ENCODE measurements at regions not wholly inside any gene's neighbourhood (a gene's known extent, or its start where the extent isn't known, plus 50 kb on each side); places are given as distances from the start of the nearest gene placed in this dataset.
"Not testable (repeated sequence)": the region's sequence is repeated elsewhere in the genome, so short reads cannot be mapped to it uniquely, and the experiment has no call there.

DNA sequence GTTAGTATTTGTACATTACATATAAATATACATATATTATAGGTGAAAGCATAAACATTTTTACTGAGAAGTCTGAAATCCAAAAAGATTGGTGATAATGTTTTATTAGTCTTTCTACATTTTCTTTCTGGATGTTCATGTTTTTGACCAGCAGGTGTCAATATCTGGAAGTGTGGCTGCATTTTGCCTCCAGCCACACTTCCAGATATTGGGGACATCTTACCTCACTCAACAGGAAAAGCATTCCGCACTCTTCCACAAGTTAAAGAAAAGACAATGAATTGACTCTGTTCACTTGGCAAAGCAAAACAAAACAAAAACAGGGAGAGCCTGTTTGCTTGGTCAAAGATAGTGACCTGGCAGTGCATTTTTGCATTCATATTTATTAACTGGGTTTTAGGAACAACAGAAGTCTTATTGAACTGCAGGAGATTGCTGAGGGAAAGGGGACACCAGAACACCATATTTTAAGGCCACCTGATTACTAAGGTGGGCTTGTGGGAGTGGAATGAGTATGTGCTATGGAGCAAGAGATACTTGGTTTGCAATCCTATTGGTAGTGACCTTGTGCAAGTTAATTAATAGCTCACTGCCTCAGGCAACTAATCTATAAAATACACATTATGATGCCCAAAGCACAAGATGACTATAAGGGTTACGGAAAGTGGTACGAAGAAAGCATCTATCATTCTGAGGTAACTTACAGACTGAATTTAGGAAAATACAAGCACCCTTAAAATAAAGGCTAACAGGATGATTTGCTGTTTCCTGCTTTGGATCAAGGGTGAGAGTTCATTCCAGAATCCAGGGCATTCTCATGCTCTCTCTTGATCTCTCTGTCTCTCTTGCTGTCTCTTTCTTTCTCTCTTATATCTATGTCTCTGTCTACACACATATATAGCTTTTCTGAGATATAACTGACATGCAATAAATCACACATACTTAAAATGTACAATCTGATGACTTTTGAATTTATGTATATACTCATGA is 389.9 kb upstream of the EMCN start:
- DNase-seq (ENCODE audit: low read depth in 2 of 3, low spot score in 1 of 3), result no peak

DNA sequence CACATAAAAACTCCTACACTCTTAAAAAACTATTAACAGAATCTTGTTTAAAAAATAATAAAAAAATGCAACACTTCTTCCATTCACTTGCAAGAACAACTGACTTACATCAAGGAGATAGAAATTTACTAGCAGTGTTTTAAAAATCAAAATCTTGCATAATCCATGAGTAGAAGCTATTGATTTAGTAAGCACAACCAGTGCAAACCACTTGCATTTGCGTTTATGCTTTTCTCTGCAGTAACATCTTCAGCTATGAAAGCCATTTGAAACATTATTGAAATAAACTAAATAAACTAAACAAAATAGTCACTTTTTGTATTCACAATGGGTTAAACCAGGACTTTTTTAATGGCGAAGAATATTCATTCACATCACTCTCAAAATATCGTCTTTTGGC is 389.2 kb upstream of the EMCN start:
- DNase-seq (ENCODE audit: low read depth in 2 of 3, low spot score in 1 of 3), result no peak

DNA sequence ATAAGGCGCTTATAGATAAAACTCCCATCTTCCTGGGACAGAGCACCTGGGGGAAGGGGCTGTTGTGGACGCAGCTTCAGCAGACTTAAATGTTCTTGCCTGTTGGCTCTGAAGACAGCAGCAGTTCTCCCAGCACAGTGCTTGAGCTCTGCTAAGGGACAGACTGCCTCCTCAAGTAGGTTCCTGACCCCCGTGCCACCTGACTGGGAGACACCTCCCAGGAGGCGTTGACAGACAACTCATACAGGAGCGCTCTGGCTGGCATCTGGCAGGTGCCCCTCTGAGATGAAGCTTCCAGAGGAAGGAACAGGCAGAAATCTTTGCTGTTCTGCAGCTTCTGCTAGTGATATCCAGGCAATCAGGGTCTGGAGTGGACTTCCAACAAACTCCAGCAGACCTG is 383.1 kb upstream of the EMCN start:
- DNase-seq (ENCODE audit: low read depth in 2 of 3, low spot score in 1 of 3), result not testable (repeated sequence)

DNA sequence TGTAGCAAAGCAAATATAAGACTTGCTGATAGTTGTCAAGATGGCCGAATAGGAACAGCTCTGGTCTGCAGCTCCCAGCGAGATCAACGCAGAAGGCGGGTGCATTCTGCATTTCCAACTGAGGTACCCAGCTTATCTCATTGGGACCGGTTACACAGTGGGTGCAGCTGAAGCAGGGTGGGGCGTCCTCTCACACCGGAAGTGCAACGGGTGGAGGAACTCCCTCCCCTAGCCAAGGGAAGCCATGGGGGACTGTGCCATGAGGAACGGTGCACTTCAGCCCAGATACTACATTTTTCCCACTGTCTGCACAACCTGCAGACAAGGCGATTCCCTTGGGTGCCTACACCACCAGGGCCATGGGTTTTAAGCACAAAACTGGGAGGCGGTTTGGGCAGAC is 382.3 kb upstream of the EMCN start:
- DNase-seq (ENCODE audit: low read depth in 2 of 3, low spot score in 1 of 3), result no peak

DNA sequence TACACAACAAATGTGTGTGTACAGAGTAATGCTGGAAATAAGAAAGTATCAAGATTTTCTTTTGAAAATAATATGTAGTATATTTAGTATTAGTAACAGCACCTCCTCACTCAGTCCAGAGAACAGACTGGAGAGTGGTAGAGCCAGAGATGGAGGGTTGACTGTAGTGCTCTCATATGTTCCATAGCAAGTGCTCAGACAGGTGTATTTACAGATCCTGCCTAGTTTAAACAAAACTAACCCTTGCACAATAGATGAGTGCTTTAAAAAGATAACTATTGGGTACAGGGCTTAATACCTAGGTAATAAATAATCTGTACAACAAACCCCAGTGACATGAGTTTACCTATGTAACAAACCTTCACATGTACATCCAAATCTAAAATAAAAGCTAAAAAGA is 381.0 kb upstream of the EMCN start:
- no peak for DNase-seq (ENCODE audit: low read depth in 2 of 3, low spot score in 1 of 3)

DNA sequence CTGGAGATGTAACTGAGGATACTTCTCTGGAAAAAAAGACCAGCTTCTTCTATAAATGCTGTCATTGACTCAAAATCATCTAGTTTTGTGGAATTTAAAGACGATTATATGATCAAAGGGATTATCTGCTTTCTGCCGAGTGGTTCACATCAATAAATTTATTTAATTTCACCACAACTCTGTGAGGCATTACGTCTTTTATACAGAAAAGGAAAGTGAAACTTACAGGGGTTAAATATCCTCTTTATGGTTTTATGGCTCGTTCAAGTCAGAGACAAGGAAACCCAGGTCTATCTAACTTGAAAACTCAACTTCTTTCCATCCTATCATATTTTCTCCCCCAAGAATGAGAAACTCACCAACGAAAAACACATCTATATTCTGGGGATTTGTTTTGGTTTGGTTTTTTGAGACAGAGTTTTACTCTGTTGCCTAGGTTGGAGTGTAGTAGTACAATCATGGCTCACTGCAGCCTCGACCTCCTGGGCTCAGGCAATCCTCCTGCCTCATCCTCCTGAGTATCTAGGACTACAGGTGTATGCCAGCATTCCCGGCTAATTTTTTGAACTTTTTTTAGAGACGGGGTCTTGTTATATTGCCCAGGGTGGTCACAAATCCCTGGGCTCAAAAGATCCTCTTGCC is 377.9 kb upstream of the EMCN start:
- DNase-seq (ENCODE audit: low read depth in 2 of 3, low spot score in 1 of 3), result no peak

DNA sequence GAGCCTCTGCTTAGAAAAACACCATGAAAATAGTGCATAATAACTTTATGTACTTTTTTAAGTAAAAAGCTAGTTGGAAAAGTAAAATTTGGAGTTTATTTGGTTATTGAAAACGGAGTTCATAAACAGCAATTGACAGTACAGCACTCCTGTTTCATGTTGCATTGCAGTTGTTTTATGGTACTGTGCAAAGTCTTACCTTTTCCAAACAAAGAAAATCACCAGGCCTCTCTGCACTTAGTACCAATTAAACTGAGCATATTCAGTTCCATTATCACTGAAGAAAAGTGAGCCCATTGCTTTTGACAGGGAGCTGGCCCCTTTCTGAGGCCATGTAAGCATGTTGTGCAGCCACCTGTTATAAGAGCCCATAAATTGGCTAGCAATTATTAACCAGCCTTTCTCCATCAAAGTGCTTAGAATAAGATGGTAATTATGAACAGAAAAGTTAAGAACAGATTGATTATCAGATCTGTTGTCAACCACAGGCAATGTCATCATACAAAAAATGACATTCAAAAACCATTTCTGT is 376.6 kb upstream of the EMCN start:
- DNase-seq (ENCODE audit: low read depth in 2 of 3, low spot score in 1 of 3), result no peak

DNA sequence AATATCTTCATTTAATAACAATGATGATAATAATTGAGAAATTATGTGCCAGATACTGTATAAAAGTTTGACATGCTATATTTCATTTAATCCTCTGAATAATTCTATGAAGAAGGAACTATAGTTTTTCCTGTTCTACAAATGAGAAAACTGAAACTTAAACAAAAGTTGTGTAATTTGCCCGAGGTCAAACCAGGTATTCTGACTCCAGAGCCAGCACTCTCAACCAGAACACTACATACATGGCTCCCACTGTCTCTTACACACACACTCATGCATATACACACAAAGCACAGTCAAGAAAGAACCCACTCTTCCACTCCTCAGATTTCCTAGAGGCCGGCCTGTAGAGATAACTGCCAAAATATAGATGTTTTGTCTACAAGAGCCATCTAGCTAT is 374.0 kb upstream of the EMCN start:
- DNase-seq (ENCODE audit: low read depth in 2 of 3, low spot score in 1 of 3), result no peak

DNA sequence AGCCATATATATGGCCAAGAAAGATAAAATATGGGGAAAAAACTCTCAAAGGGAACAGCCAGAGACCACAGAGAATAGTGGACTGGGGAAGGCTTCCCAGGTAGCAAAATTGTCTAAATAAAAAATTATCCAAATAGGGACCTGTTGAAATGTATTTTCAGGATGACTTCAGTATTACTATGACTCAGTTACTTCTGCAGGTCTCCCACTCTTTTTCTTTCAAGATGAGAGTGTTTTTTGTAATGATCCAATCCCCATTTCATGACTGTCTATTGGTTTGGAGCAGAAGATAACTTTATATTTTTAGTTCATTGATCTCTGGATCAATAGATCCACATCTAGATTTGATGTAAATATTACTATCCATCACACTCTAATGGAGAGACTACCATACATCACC is 372.1 kb upstream of the EMCN start:
- DNase-seq (ENCODE audit: low read depth in 2 of 3, low spot score in 1 of 3), result no peak

DNA sequence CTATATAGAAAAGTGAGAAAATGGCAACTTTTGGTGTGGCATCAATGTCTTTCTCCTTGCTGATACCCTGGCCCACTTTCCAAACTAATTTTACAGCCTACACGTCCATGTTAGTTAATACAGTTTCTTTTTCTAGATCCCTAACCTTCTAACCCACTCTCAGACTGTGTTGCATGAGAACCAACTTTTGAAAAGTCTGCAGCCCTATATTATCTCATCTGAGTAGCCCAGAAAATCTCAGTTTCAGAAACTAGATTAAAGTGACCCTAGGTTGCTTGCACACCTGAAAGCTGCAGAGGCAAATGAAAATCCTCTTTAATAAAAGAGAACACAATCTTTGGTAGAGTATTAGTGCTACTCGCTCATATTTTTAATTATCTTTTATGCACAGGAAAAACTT is 371.6 kb upstream of the EMCN start:
- no peak for DNase-seq (ENCODE audit: low read depth in 2 of 3, low spot score in 1 of 3)

DNA sequence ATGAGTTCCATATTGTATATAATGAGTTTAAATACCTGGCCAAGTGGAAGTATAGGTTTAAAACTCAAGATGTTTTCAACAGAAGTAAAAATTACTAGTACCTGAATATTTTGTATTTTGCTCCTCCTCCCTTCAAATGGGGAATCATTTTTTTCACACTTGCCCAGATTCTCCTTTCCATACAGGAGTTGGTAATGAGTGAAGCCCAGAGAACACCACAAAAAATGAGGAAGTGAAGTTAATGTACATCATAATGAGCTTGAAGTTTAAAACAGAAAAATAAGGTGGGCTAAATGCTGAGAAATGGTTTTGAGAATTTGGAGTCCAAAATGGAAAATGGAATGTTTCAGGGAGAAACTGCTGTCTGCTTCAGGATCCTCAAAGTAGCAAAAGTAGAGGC is 364.8 kb upstream of the EMCN start:
- DNase-seq (ENCODE audit: low read depth in 2 of 3, low spot score in 1 of 3), result no peak

DNA sequence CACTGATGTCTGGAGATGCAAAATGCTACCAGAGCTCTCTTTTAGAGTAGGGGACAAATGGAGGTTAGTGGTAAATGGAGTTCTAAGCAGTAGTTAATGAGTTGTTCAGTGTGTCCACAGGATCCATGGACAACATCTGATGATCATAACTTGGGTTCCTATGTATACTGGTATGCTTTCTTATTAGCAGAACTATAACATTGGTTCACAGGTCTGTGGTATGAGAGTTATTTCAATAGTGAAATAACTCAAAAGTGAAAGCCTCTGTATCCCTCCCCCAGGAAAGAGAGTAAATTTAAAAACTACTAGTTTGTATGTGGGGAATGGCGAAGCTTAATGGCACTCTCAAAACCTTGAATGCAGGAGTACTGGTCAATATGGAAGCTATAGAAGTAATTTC is 363.5 kb upstream of the EMCN start:
- no peak for DNase-seq (ENCODE audit: low read depth in 2 of 3, low spot score in 1 of 3)

DNA sequence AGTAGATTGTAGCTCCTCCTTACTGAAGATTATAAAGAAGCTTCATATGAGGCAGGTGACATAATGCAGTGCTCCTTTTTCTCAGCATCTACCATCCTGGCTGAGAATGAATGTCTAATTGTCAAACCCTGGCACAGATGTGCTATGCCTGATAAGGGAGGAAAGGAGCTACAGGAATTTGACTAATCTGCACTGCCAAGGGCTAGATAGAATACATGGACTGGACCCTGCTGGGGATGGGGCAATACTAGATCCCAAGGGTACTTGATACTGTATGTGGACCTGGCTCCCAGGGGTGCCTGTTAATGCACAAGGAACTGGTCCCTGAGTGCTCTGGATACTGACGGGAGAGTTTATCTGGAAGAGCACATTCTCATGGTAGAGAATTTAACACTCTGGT is 362.2 kb upstream of the EMCN start:
- no peak for DNase-seq (ENCODE audit: low read depth in 2 of 3, low spot score in 1 of 3)

DNA sequence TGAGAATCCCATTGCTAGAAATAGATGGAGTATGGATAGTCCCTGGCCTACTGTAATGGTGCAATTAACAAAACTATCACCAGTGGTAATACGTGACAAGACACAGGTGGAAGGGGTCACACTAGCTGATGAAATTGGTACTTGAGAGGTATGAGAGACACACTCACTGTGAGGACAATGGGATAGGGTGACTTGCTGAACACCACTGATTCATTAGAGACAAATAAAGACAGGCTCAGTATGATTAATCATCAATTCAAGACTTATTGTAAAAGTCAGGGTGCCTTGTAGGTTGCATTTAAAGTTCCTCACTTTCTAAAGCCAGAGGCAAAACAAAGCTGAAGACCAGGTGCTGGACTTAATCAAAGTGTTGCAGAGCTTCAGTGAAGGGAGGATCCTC is 361.6 kb upstream of the EMCN start:
- no peak for DNase-seq (ENCODE audit: low read depth in 2 of 3, low spot score in 1 of 3)

DNA sequence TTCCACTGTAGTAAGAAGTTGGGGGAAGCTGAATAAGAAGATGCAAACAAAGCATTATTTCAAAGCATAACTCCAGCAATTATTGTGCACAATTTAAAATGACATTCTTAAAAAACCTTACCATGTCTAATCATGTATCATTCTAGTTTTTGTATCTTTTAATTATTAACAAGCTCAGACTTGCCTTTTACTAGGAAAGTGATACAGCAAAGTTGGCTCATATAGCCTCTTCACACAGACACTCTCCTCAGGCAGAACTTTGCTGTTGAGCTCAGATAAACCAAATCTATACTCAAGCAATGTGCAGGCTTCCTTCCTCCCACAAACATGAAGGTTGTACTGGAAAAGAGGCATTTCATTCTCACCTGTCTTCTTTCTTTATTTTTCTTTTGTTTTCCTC is 358.7 kb upstream of the EMCN start:
- no peak for DNase-seq (ENCODE audit: low read depth in 2 of 3, low spot score in 1 of 3)

DNA sequence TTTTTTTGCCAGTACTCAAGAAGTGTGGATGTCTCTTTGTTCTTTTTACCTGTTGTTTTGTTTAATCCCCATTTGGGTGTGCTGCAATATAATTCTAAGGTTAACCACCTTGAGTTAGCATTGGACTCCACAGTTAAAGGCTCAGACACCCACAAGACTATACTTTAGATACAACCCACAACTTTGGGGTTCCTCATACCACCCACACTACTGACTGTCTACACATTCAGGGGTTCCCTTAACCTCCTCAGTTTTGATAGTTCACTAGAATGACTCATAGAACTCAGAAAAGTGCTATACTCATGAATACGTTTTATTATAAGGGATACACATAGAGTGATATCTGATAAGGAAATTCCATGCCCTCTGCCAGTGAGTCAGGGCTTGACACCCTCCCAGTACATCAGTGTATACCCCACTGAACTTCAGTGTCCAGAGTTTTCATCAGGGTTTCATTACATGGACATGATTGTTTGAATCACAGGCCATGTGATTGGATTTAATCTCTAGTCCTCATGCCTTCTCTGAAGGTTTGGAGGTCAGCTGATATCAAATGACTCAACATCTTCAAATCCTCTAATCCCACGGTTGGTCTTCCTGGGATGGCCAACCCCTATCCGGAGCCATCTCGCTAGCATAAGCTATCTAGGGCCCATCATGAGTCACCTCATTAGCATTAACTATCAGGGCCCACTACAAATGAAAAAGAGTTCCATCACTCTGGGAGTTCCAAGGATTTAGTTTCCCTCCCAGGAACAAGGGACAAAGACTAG is 357.7 kb upstream of the EMCN start:
- no peak for DNase-seq (ENCODE audit: low read depth in 2 of 3, low spot score in 1 of 3)

DNA sequence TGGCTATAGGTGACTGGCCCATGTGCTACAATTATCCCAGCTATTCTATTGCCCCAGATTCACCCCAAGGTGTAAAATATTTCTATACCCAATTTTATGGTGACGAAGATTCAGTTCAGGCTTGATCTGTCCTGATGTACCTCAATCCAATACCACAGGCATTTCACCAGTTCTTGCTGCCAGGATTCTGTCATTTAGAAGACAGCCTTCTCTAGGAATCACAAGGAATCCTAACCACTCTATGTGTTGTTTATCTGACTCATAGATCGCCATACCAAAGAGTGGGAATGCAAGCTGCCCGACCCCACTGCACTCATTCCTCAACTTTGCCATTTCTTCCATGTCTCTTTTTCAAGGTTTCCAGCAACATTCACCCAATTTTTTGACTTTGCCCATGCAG is 355.0 kb upstream of the EMCN start:
- DNase-seq (ENCODE audit: low read depth in 2 of 3, low spot score in 1 of 3), result no peak

DNA sequence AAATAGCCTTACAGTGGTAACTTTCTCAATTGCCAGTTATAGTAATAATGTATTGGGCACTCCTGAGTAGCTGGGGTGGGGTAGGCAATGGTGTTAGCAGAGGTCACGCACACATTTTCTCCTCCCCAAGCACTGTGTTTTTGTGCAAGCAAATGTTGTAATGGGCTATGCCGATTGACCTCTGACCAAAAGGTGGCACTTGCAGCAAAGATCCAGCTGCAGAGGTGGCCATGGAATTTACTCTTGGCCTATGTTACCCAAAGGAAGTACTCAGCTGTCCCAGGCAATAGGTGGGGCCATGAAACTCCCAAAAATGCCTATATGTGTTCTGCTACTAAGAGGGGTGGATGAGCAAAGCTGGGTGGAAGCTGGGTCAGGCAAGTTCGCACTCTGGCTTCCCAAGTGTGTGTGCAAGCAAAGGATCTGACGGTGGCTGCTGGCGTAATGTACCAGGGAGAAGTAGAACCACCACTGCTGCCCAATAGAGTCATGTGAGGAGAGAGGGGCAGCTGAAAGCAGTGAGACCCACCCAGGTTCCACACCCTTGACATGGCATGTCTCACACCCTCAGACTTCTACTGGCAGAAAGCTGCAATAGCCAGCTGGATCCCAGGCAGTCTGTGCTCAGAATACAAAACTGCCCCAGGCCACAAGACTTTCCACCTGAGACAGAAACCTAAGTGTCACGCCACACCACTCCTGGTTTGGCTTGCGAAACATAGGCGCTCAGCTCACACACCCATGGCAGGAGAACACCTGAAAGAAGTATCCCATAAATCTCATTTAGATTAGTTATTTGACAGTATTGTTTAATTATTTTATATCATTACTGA is 353.3 kb upstream of the EMCN start:
- DNase-seq (ENCODE audit: low read depth in 2 of 3, low spot score in 1 of 3), result no peak

DNA sequence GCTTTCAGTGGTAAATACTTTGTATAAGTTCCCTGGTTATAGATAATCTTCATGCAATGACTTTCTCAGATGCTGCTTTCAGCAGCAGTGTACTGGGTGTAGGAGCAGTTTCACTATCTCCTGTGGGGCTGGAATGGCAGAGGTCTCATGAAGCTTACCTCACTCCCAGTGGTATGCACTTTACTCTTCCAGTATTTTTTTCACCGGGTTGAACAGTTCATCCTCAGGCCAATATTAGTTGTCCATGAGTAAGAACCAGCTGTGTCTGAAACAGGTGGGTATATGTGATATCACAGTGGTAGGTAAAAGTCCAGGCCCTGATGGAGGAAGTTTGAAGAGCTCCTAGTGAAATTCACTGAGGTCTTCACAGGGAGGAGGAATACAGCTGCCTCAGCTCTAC is 351.5 kb upstream of the EMCN start:
- DNase-seq (ENCODE audit: low read depth in 2 of 3, low spot score in 1 of 3), result no peak

DNA sequence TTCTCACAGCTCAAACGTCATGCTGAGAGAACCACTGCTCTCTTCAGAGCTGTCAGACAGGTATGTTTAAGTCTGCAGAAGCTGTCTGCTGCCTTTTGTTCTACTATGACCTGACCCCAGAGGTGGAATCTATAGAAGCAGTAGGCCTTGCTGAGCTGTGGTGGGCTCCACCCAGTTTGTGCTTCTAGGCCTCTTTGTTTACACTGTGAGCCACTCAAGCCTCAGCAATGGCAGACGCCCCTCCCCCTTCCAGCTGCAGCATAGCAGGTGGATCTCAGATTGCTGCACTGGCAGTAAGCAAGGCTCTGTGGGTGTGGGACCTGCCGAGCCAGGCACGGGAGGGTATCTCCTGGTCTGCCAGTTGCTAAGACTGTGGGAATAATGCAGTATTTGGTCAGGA is 350.5 kb upstream of the EMCN start:
- not testable (repeated sequence) for DNase-seq (ENCODE audit: low read depth in 2 of 3, low spot score in 1 of 3)

DNA sequence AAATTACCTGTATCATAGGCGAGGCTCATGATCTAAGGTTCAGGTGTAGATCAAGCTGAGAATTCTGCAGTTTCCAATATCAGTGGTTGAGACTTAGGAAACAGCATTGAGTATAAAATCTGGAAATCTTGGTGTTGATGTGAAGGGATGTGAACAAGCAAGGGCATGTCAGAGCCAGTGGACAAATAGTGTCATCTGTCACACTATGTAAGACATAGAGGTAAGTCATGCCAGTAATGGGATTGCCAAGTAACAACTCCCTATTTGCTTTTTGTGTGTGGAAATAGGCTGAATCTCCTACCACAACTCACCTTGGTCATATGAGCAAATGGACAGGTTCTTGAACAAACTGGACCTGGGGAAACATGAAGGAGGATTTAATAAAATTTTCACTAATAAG is 334.5 kb upstream of the EMCN start:
- no peak for DNase-seq (ENCODE audit: low read depth in 2 of 3, low spot score in 1 of 3)

Measured in stimulated activated CD4-positive, alpha-beta T cell treated with anti-CD3 and anti-CD28 coated beads, Interleukin-12 subunit alpha, Interleukin-12 subunit beta, amount 100 ng/mL, for 48 hours (primary cell).